HG02678 (cell line): ENCODE measurements at regions not wholly inside any gene's neighbourhood (a gene's known extent, or its start where the extent isn't known, plus 50 kb on each side); places are given as distances from the start of the nearest gene placed in this dataset.

Experiments
- ATAC-seq: cut with Tn5 transposase; IDR thresholded peaks from one replicate; pipeline ENCODE4 v1.9.1; 2021; ENCODE audit warnings: mild to moderate bottlenecking, moderate library complexity; ENCODE audit not compliant: unreplicated experiment

DNA sequence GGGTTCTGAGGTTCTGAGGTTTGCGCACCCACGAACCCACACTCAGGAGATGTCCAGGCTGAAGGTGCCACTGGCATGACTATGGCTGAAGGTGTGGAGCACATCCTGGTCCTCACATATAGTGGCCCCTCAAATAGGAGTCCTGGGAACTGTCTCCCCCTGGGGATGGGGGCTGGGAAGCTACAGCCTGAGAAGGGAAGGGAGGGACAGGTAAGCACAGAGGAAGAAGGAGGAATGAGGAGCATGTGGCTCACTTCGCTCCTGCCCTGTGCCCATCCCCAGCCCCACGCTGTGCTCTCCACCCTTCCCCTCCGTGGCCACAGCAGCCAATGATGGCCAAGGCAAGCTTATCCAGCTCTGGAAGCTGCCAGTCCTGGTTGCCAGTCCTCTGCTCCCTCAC lies 123.9 kb upstream of the LHX1 start:
- no peak for ATAC-seq

- no peak for ATAC-seq
These were observed 123.2 kb upstream of the LHX1 start for GRCh38 chr17:36813957-36814563.

DNA sequence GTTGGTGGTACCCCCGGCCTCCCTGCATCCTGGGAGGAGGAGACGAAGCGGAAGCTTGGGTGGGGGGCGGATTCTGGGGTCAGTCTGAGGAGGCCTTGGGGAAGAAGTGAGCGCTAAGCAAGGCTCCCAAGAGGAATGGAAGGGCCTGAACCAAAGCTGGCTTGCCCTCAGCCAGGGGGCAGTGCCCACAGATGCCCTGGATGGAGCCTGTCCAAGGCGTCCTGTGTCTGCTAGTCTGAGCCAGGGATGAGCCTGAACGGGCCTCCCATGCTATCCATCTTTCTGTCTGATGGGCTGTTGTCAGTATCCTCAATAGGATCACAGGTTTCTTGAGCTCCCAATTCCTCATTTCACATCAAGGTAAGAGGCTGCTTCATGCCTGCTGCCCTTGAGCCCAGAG lies 122.3 kb upstream of the LHX1 start:
- ATAC-seq: no peak

GRCh38 chr17:36816214-36816906 lies 120.9 kb upstream of the LHX1 start:
- no peak for ATAC-seq

GRCh38 chr17:36816907-36817288 lies 120.4 kb upstream of the LHX1 start:
- ATAC-seq: no peak

DNA sequence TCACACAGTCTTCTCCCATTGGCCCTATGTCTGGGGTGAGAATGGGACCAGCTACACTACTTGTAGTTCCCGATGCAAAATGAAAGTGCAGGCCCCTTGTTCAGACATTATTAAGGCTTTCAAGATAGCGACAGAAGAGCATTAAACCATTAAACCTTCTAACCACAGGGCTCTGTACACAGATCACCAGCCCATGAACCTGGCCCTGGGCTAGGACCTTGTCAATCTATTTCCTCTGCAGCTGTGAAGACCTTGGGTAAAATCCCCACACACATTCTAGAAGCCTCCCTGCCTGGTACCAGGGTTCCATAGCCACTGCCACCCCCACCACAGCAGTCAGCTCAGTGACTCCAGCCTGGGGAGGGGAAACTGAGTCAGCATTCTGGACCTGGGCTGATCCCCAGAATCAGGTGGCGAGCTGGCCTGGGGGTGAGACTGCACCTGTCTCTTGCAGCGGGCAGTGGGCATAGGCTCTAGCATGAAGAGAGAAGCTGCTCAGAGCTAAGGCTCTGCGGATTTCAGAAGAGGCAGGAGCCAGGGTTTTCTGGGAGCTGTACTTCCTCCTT lies 119.7 kb upstream of the LHX1 start:
- no peak for ATAC-seq

DNA sequence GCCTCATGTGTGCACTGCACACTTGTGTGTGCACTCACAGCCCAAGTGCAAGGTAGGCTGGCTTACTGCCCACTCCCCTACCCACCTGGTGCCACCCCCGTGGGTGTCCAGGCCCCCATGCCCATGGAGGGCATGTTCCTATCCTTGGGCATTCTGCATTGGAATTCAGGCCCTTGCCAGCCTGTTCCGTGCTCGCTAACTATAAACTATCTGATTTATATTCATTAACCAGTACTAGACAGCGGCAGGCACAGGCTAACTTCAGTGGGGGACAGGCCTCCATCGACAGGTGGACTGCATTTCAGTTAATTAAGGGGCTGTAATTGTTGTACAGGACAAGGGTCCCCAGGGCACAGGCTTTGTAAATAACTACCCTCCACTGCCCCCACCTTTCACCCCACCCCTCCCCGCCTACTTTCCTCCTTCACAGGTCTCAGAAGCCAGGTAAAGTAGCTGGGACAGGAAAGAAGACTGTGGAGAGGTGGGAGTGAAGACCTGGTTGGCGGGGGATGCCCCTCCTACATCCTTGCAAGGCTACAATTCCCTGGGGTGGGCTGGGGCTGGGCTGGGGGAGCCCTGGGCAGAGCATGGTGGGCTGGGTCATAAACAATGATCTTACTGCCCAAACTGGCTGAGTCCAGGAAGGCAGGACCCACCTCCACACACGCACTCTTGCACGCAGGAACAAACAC lies 119.0 kb upstream of the LHX1 start:
- ATAC-seq: no peak

DNA sequence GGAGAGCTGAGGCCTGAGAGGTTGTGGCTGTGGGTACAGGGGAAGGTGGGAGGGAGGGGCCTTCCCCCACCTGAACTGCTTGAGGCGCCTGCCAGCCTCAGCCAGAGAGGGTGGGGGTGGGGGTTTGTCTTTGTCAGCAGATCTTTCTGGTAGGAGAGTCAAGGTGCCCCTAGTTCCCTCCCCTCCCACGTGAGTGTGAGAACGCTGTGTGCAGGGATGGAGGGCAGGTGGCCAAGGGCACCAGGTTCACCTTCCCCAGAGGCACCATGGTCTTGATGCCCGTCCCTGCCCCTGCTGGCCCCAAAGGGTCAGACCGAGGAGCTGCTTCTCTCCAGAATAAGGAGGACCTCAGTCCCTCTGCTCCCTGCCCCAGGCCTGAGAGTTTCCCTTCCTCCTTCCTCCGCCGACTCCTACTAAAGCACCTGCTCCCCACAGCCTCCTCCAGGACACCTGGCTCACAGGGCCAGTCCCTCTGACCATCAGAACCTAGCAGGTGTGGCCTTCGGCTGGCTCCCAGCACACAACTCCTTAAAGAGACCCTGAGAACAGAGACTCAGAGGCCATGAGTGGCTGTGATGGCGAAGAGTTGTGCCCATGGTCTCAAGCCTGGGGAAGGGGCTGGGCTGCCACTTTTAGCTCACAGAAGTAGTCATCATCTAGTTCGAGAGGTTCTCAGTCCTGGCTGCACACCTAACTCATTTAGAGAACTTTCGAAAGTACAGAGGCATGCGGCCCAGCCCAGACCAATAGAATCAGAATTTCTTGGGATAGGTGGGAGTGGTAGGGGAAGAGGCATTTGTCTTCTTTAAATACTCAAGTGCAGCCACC lies 113.2 kb upstream of the LHX1 start:
- ATAC-seq: no peak

DNA sequence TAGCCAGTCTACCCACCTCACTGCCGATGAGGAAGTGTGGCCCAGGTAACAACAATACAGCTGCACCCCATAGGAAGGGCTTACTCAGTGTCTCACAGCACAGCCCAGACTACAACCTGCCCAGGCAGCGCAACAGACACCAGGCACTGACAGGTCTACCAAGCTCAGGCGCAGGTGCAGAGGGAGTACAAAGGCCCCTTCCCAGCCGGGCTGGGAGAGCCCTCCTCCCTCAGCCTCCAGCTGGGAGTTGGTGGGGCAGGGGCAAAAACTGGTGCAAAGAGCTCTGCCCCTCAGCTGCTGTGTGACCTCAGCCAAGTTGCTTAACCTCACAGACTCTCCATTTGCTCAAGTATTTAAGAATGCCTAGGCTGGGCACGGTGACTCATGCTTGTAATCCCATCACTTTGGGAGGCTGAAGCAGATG lies 112.6 kb upstream of the LHX1 start:
- no peak for ATAC-seq

DNA sequence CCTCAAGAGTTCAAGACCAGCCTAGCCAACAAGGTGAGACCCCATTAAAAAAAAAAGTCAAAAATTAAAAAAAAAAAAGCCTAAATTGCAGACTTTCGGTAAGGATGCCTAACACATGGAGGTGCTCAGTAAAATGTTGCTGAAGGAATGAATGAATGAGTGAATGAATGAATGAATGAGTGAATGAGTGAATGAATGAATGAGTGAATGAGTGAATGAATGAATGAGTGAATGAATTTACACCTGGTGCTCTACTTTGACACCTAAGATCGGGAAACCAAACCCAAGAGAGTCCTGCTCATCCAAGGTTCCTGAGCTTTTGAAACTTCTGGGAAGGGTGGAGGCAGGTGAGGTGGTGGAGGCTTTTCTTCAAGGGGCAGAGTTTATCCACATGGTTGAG lies 112.2 kb upstream of the LHX1 start:
- no peak for ATAC-seq

- no peak for ATAC-seq
These were observed 111.8 kb upstream of the LHX1 start for GRCh38 chr17:36825521-36825920.

- no peak for ATAC-seq
These were observed 111.3 kb upstream of the LHX1 start for GRCh38 chr17:36825951-36826350.

DNA sequence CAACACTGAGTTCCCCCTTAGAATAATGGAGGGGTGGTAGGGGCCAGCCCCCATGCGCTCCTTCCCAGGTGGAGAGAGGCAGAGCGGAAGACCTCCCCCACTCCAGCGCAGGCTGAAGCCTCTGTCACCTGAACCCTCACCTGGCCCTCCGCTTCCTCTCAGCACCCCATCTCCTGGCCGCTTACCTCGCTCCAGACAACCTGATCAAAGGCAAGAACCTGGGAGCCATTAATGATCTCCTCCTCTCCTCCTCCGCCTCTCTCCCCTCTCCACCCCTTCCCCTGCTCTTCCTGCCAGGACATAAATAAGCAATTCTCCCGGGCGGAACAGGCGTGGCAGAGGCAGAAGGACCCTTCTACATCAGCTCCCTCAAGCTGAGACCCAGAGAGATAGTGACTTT lies 110.2 kb upstream of the LHX1 start:
- ATAC-seq: no peak

- ATAC-seq: no peak
These were observed 107.6 kb upstream of the LHX1 start for GRCh38 chr17:36829676-36830075.

GRCh38 chr17:36833279-36833678 lies 104.0 kb upstream of the LHX1 start:
- no peak for ATAC-seq

DNA sequence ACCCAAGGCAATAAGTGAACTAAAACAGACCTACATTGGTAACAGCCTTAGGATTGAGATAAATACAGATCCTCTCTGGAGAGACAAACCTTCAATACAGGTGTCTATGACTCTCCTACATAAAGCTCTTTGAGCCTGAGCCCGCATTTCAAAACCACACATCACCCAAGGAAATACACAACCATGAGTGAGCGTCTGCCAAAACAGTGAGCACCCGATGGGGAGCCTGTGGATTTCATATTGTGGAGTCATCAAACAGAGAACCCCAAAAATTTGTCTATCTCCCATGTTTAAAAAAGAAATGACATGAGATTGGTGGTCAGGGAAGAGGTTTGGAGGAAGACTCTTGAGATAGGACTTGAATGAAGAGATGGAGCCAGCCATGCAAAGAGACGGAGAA lies 102.2 kb upstream of the LHX1 start:
- ATAC-seq: no peak

- ATAC-seq: no peak
These were observed 99.9 kb upstream of the LHX1 start for GRCh38 chr17:36837195-36837938.

DNA sequence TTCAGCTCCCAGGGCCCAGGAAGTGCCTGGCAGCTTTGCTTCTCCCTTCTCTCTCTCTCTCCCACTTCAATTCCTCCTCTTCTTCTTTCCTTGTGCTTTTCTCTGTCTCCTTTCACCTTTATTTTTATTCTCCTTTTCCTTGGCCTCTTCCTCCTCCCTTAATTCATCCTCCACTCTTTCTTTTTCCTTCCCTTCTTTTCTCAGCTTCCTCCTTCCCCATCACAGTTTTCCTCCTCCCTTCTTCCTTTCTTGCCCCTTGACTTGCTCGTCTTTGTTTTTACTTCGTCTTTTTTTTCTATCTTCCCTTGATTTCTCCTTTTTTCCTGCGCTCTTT lies 99.4 kb upstream of the LHX1 start:
- no peak for ATAC-seq

DNA sequence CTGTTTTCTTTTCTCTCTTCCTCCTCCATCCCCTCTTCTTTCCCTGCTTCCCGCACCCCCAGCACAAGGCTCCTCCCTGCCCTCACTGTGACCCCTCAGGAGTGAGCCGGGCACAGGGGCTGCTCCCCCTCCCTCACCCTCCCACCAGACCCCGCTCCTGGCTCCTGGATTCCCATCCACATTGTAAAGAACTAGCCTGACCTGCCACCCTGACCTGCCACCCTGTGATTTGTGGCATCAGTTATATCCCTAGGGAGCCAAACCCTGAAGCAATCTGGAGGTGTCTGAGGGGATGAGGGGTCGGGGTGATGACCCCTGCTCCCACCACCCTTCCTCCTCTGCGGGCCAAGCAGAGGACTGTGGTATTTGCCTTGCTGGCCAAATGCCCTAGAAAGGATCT lies 98.0 kb upstream of the LHX1 start:
- ATAC-seq: no peak

- no peak for ATAC-seq
These were observed 96.5 kb upstream of the LHX1 start for GRCh38 chr17:36840796-36841195.
